ENCODE measurements at regions not wholly inside any gene's neighbourhood (a gene's known extent, or its start where the extent isn't known, plus 50 kb on each side); places are given as distances from the start of the nearest gene placed in this dataset.

DNA sequence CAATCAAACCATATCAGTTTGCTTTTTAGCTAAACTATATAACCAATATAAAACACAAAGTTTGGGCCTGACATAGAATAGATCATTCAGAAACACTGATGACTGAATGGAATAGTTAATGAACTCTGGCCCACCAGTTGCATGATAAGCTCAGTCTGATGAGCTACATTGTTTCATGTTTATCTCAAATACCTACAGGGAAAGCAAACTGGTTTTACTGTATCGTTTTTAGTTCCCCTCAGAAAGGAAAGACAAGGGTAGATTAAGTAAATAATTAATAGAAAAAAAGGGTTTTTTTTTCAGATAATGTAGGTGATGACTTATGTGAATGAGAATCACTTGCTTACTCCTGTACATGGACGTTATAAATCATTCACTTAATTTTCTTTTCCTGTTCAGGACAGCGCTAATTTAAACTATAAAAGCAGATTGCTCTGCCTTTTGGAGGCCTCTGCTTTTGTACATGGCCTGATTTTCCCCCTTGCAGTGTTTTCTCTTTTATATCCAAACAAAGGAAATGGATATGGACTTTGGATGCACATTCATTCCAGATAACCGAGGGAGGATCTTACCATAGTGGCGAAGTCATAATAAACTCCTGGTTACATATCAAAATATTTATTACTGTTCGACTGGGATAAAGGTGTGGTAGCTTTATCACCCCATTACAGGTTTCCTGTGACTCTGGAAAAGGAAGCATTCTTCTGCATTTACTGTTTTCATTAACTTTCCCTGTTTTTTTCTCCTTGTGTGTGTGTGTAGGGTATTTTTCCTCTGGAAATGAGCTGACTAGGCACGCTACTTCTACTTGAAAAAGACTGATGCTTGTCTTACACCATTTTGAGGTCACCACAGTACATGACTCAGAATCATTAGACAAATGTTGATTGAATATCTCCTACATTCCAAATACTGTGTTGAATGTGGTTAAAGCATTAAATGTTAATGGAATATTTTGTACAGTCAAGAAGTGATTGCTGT is 373.1 kb upstream of the HS3ST1 start:
- Histone ChIP-seq H3K4me1 (ENCODE audit: control insufficient read depth in 3 of 3, insufficient read depth in 2 of 3, low read depth in 1 of 3, low read length in 2 of 3) (peaks cover 0 to 8% (median 2%) of the 10 kb centered on the region in 3 donors), H3K27me3 (ENCODE audit: control insufficient read depth in 3 of 3, insufficient read depth in 3 of 3, low read length in 3 of 3) (no peaks in the 10 kb centered on the region), H3K4me3 (ENCODE audit: low read depth in 1 of 3, low read length in 3 of 3) (no peak overlapping the region), H3K27ac (ENCODE audit: low read depth in 1 of 3, low read length in 2 of 3) (peak overlapping the region; percentile 55 to 84 (median 61)), H3K9me3 (ENCODE audit: control insufficient read depth in 2 of 2, insufficient read depth in 1 of 2, low read depth in 1 of 2, low read length in 1 of 2) (no peaks in the 10 kb centered on the region), H3K36me3 (ENCODE audit: control insufficient read depth in 3 of 3, insufficient read depth in 2 of 3, low read depth in 1 of 3, low read length in 3 of 3) (no peaks in the 10 kb centered on the region)
- DNase-seq: peak; percentile 87 to 95
- FAIRE-seq: peak; percentile 61
- 8 to 32% (median 18%) methylated on average over 7 of the region's 7 CpGs for WGBS, 3 donors

GRCh38 chr4:11799196-11799595 is 370.5 kb upstream of the HS3ST1 start:
- DNase-seq: peak in 1 of 2 donors; percentile 49
- Histone ChIP-seq H3K27me3 (ENCODE audit: control insufficient read depth in 3 of 3, insufficient read depth in 3 of 3, low read length in 3 of 3) (no peaks in the 10 kb centered on the region), H3K36me3 (ENCODE audit: control insufficient read depth in 3 of 3, insufficient read depth in 2 of 3, low read depth in 1 of 3, low read length in 3 of 3) (no peaks in the 10 kb centered on the region), H3K4me1 (ENCODE audit: control insufficient read depth in 3 of 3, insufficient read depth in 2 of 3, low read depth in 1 of 3, low read length in 2 of 3) (peaks cover 0 to 5% (median 2%) of the 10 kb centered on the region in 3 donors), H3K27ac (ENCODE audit: low read depth in 1 of 3, low read length in 2 of 3) (no peak overlapping the region), H3K9me3 (ENCODE audit: control insufficient read depth in 2 of 2, insufficient read depth in 1 of 2, low read depth in 1 of 2, low read length in 1 of 2) (no peaks in the 10 kb centered on the region), H3K4me3 (ENCODE audit: low read depth in 1 of 3, low read length in 3 of 3) (no peak overlapping the region)
- 6 to 46% (median 29%) methylated on average over 1 of the region's 1 CpG for WGBS, 3 donors
- FAIRE-seq: no peak

GRCh38 chr4:11791797-11792196 is 363.1 kb upstream of the HS3ST1 start:
- DNase-seq (no peak), FAIRE-seq (no peak)
- H3K27me3 ChIP-seq (ENCODE audit: control insufficient read depth in 3 of 3, insufficient read depth in 3 of 3, low read length in 3 of 3): no peaks in the 10 kb centered on the region
- H3K27ac ChIP-seq (ENCODE audit: low read depth in 1 of 3, low read length in 2 of 3): no peak overlapping the region
- H3K9me3 ChIP-seq (ENCODE audit: control insufficient read depth in 2 of 2, insufficient read depth in 1 of 2, low read depth in 1 of 2, low read length in 1 of 2): peaks cover 0 to 2% of the 10 kb centered on the region in 2 donors
- no peaks in the 10 kb centered on the region for H3K4me1 ChIP-seq (ENCODE audit: control insufficient read depth in 3 of 3, insufficient read depth in 2 of 3, low read depth in 1 of 3, low read length in 2 of 3)
- 70 to 80% (median 78%) methylated on average over 3 of the region's 3 CpGs for WGBS, 3 donors
- H3K4me3 ChIP-seq (ENCODE audit: low read depth in 1 of 3, low read length in 3 of 3): no peak overlapping the region
- H3K36me3 ChIP-seq (ENCODE audit: control insufficient read depth in 3 of 3, insufficient read depth in 2 of 3, low read depth in 1 of 3, low read length in 3 of 3): no peaks in the 10 kb centered on the region

GRCh38 chr4:11790230-11790629 is 361.5 kb upstream of the HS3ST1 start:
- Histone ChIP-seq H3K4me1 (ENCODE audit: control insufficient read depth in 3 of 3, insufficient read depth in 2 of 3, low read depth in 1 of 3, low read length in 2 of 3) (no peaks in the 10 kb centered on the region), H3K9me3 (ENCODE audit: control insufficient read depth in 2 of 2, insufficient read depth in 1 of 2, low read depth in 1 of 2, low read length in 1 of 2) (peaks cover 0 to 2% of the 10 kb centered on the region in 2 donors), H3K27me3 (ENCODE audit: control insufficient read depth in 3 of 3, insufficient read depth in 3 of 3, low read length in 3 of 3) (no peaks in the 10 kb centered on the region), H3K27ac (ENCODE audit: low read depth in 1 of 3, low read length in 2 of 3) (no peak overlapping the region), H3K4me3 (ENCODE audit: low read depth in 1 of 3, low read length in 3 of 3) (no peak overlapping the region), H3K36me3 (ENCODE audit: control insufficient read depth in 3 of 3, insufficient read depth in 2 of 3, low read depth in 1 of 3, low read length in 3 of 3) (no peaks in the 10 kb centered on the region)
- DNase-seq (no peak), FAIRE-seq (no peak)
- 85 to 92% (median 90%) methylated on average over 4 of the region's 4 CpGs for WGBS, 3 donors

DNA sequence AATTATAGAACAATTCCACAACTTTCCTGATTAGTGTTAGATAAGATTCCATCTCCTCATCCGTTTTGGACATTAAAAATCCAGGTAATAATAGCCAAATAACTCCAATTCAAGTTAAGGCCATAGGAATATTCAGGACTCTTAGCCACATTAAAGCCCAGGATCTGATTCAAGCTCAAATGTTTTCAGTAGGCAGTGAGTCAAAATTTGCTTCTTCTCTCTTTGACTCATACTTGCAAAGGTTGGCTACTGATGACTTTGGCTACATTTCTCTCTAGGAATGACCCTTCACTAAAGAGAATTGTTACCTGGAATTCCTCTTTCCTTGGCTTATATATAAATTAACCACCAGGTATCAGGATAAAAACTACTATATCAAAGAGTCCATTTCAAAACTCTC is 354.9 kb upstream of the HS3ST1 start:
- Histone ChIP-seq H3K27ac (ENCODE audit: low read depth in 1 of 3, low read length in 2 of 3) (peak overlapping the region in 1 of 3 donors; percentile 32), H3K4me1 (ENCODE audit: control insufficient read depth in 3 of 3, insufficient read depth in 2 of 3, low read depth in 1 of 3, low read length in 2 of 3) (peaks cover 0 to 6% (median 0%) of the 10 kb centered on the region in 3 donors), H3K9me3 (ENCODE audit: control insufficient read depth in 2 of 2, insufficient read depth in 1 of 2, low read depth in 1 of 2, low read length in 1 of 2) (no peaks in the 10 kb centered on the region), H3K4me3 (ENCODE audit: low read depth in 1 of 3, low read length in 3 of 3) (no peak overlapping the region), H3K36me3 (ENCODE audit: control insufficient read depth in 3 of 3, insufficient read depth in 2 of 3, low read depth in 1 of 3, low read length in 3 of 3) (no peaks in the 10 kb centered on the region), H3K27me3 (ENCODE audit: control insufficient read depth in 3 of 3, insufficient read depth in 3 of 3, low read length in 3 of 3) (no peaks in the 10 kb centered on the region)
- 10 to 45% (median 15%) methylated on average over 1 of the region's 1 CpG for WGBS, 3 donors
- FAIRE-seq (no peak), DNase-seq (peak in 1 of 2 donors; percentile 16)

- H3K27me3 ChIP-seq (ENCODE audit: control insufficient read depth in 3 of 3, insufficient read depth in 3 of 3, low read length in 3 of 3): no peaks in the 10 kb centered on the region
- peak overlapping the region in 2 of 3 donors; percentile 32 to 68 for H3K27ac ChIP-seq (ENCODE audit: low read depth in 1 of 3, low read length in 2 of 3)
- H3K4me3 ChIP-seq (ENCODE audit: low read depth in 1 of 3, low read length in 3 of 3): peak overlapping the region in 1 of 3 donors; percentile 52
- no peaks in the 10 kb centered on the region for H3K9me3 ChIP-seq (ENCODE audit: control insufficient read depth in 2 of 2, insufficient read depth in 1 of 2, low read depth in 1 of 2, low read length in 1 of 2)
- FAIRE-seq: peak; percentile 74
- DNase-seq: peak; percentile 51 to 93
- H3K36me3 ChIP-seq (ENCODE audit: control insufficient read depth in 3 of 3, insufficient read depth in 2 of 3, low read depth in 1 of 3, low read length in 3 of 3): no peaks in the 10 kb centered on the region
- peaks cover 0 to 6% (median 0%) of the 10 kb centered on the region in 3 donors for H3K4me1 ChIP-seq (ENCODE audit: control insufficient read depth in 3 of 3, insufficient read depth in 2 of 3, low read depth in 1 of 3, low read length in 2 of 3)
- WGBS, 3 donors: 23 to 63% (median 28%) methylated on average over 5 of the region's 5 CpGs
These were observed 354.2 kb upstream of the HS3ST1 start for GRCh38 chr4:11782859-11783258.

DNA sequence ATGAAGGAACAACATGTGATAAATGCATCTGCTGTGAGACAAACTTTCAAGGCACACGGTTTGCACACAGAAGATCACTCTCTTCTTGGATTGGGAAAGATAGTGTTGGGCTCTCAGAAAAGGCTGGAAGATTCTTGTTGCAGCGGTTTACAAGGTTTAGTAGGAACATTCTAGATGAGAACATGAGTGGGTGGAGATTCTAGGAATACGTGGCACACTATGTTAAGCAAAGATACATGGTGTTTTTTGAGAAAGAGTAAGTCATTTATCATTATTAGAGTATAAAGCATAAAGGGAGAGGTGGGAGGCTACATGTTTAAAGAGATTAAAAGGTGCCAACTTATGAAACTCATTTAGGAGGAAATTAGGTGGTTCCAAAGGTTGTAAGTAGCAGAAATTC is 348.8 kb upstream of the HS3ST1 start:
- DNase-seq (no peak), FAIRE-seq (no peak)
- H3K36me3 ChIP-seq (ENCODE audit: control insufficient read depth in 3 of 3, insufficient read depth in 2 of 3, low read depth in 1 of 3, low read length in 3 of 3): no peaks in the 10 kb centered on the region
- H3K4me3 ChIP-seq (ENCODE audit: low read depth in 1 of 3, low read length in 3 of 3): no peak overlapping the region
- 77 to 85% (median 83%) methylated on average over 3 of the region's 3 CpGs for WGBS, 3 donors
- no peaks in the 10 kb centered on the region for H3K27me3 ChIP-seq (ENCODE audit: control insufficient read depth in 3 of 3, insufficient read depth in 3 of 3, low read length in 3 of 3)
- H3K4me1 ChIP-seq (ENCODE audit: control insufficient read depth in 3 of 3, insufficient read depth in 2 of 3, low read depth in 1 of 3, low read length in 2 of 3): peaks cover 0 to 4% (median 1%) of the 10 kb centered on the region in 3 donors
- H3K27ac ChIP-seq (ENCODE audit: low read depth in 1 of 3, low read length in 2 of 3): no peak overlapping the region
- H3K9me3 ChIP-seq (ENCODE audit: control insufficient read depth in 2 of 2, insufficient read depth in 1 of 2, low read depth in 1 of 2, low read length in 1 of 2): no peaks in the 10 kb centered on the region

DNA sequence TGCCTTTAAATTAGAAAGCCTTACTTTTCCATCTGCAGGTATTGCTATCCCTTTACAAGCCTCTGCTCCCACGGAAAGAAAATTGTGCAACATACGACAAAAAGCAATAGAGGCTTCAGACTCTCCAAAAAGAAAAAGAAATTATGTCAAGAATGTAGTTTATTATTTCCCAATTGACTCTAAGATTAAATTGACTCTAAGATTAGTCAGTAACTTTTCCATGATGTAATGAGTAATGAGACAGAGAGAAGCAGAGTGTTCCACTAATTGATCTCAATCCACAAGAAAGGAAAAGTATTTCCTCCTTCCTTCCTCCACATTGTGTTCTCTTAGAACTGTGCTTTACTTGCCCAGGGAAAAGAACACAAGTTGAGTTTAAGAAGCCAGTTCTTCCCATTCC is 345.7 kb upstream of the HS3ST1 start:
- Histone ChIP-seq H3K4me3 (ENCODE audit: low read depth in 1 of 3, low read length in 3 of 3) (no peak overlapping the region), H3K9me3 (ENCODE audit: control insufficient read depth in 2 of 2, insufficient read depth in 1 of 2, low read depth in 1 of 2, low read length in 1 of 2) (no peaks in the 10 kb centered on the region), H3K4me1 (ENCODE audit: control insufficient read depth in 3 of 3, insufficient read depth in 2 of 3, low read depth in 1 of 3, low read length in 2 of 3) (peaks cover 0 to 4% (median 0%) of the 10 kb centered on the region in 3 donors), H3K27ac (ENCODE audit: low read depth in 1 of 3, low read length in 2 of 3) (no peak overlapping the region), H3K27me3 (ENCODE audit: control insufficient read depth in 3 of 3, insufficient read depth in 3 of 3, low read length in 3 of 3) (no peaks in the 10 kb centered on the region), H3K36me3 (ENCODE audit: control insufficient read depth in 3 of 3, insufficient read depth in 2 of 3, low read depth in 1 of 3, low read length in 3 of 3) (peaks cover 0 to 3% (median 0%) of the 10 kb centered on the region in 3 donors)
- FAIRE-seq (no peak), DNase-seq (peak; percentile 4 to 47)
- WGBS, 3 donors: 69 to 88% (median 79%) methylated on average over 2 of the region's 2 CpGs

Measured in small intestine (tissue), 7 donors.